Esophagus (tissue), 2 donors: ENCODE measurements at regions not wholly inside any gene's neighbourhood (a gene's known extent, or its start where the extent isn't known, plus 50 kb on each side); places are given as distances from the start of the nearest gene placed in this dataset.

Source experiments
- H3K27ac ChIP-seq, 2 donors: one replicate each; pipeline ENCODE4 v1.5.1; 2013; ENCODE audit warnings: low read depth in 2 of 2, mild to moderate bottlenecking in 2 of 2, inconsistent platforms in 1 of 2, low read length in 1 of 2, moderate library complexity in 1 of 2
- H3K27me3 ChIP-seq, 2 donors: one replicate each; pipeline ENCODE4 v1.6.1; 2013; ENCODE audit warnings: low read length in 2 of 2, control low read depth in 1 of 2, mild to moderate bottlenecking in 1 of 2; ENCODE audit not compliant: insufficient read depth in 2 of 2, control insufficient read depth in 1 of 2
- H3K36me3 ChIP-seq, 2 donors: one replicate each; pipeline ENCODE4 v1.6.1; 2013; ENCODE audit warnings: low read length in 1 of 2; ENCODE audit not compliant: control insufficient read depth in 2 of 2, insufficient read depth in 2 of 2
- H3K4me1 ChIP-seq, 2 donors: one replicate each; pipeline ENCODE4 v1.6.1; 2013; ENCODE audit warnings: low read length in 1 of 2; ENCODE audit not compliant: control insufficient read depth in 2 of 2, insufficient read depth in 2 of 2
- H3K4me3 ChIP-seq, 2 donors: one replicate each; pipeline ENCODE4 v1.5.1; 2013; ENCODE audit warnings: low read length in 2 of 2, mild to moderate bottlenecking in 2 of 2, low read depth in 1 of 2, moderate library complexity in 1 of 2
- H3K9me3 ChIP-seq, 2 donors: one replicate each; pipeline ENCODE4 v1.6.1; 2013; ENCODE audit warnings: mild to moderate bottlenecking in 2 of 2, low read depth in 1 of 2, low read length in 1 of 2, moderate library complexity in 1 of 2; ENCODE audit not compliant: control insufficient read depth in 2 of 2, insufficient read depth in 1 of 2
- WGBS, 2 donors: extraction: QIAGEN DNeasy Blood & Tissue Kit; methylation state at CpG; one replicate each; pipeline ENCODE4 v1.1.7; 2013; 5-methylcytosine and 5-hydroxymethylcytosine counted together
- donor health status: healthy with polysubstance abuse.
- donor health status: Bipolar disorder and iron deficiency.

DNA sequence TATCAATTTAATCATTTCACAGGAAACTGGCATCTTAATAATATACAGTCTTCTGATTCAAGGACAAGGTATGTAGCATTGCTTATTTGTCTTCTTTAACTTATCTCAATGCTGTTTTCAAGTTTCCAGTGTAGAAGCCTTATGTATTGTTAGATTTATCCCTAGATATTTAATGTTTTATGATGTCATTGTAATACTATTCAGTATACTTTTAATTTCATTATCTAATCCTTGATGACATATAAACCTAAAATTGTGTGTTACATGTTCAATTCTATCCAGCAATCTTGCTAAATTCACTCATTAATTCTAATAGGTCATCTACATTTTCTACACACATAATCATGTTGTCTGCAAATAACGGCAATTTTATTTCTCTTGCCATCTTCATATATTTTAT lies 126.3 kb upstream of the SEC61G start:
- peaks cover 0 to 4% of the 10 kb centered on the region in 2 donors for H3K4me1 ChIP-seq
- H3K27ac ChIP-seq = no peak overlapping the region
- no peaks in the 10 kb centered on the region for H3K27me3 ChIP-seq
- WGBS, 2 donors = 97 to 98% methylated on average over 1 of the region's 1 CpG
- no peak overlapping the region for H3K4me3 ChIP-seq
- no peaks in the 10 kb centered on the region for H3K9me3 ChIP-seq
- no peaks in the 10 kb centered on the region for H3K36me3 ChIP-seq

DNA sequence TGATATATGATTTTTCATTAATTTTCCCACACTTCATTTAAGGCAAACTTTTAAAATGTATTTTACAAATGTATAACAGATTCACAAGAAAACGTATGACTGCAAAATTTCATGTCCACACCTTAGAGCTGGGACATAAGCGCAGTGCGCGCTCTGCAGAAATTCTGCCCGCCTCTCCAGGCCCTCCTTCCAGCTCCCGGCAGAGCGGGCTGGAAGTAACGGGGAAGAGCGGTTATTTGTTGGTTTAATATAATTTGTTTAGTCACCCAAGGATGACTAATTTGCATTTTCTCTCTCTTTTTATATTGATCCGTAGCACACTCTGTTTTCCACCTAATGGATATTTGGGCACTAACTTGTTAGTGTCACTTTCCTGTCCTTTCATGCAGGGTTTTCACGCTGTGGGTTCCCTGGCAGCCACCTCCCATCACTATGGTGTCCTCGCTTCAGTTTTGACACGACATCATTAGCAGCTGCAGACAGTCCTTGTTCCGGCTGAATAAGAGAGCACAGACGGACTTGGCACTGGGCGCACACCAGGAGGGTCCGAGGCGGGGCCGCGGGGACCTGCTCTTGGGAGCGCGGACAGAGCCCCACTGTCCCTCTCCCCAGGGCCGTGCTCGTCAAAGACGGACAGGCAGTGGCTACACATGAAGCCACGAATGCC lies 129.2 kb upstream of the SEC61G start:
- 32 to 36% methylated on average over 26 of the region's 26 CpGs for WGBS, 2 donors
- Histone ChIP-seq H3K27ac (no peak overlapping the region), H3K4me1 (peaks cover 0 to 4% of the 10 kb centered on the region in 2 donors), H3K36me3 (no peaks in the 10 kb centered on the region), H3K27me3 (no peaks in the 10 kb centered on the region), H3K9me3 (no peaks in the 10 kb centered on the region), H3K4me3 (peak overlapping the region; percentile 24 to 38)

DNA sequence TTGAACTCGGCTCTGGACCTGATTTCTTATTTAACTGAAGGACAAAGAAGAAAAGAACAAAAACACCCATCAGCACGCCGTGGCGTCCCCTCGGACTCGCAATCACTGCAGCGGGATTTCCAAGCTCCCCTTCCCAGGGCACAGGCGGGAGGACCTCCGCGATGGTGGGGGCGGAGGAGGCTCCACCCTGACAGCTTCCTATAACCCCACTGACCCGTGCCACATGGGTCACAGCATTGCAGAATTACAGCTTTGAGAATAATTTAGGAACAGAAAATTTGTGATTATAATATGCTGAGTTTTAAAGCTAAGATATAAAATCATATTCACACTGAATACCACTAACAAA lies 129.7 kb upstream of the SEC61G start:
- Histone ChIP-seq H3K4me3 (peak overlapping the region; percentile 24 to 38), H3K4me1 (peaks cover 0 to 4% of the 10 kb centered on the region in 2 donors), H3K9me3 (no peaks in the 10 kb centered on the region), H3K27ac (no peak overlapping the region), H3K36me3 (no peaks in the 10 kb centered on the region), H3K27me3 (no peaks in the 10 kb centered on the region)
- WGBS, 2 donors = 12 to 13% methylated on average over 12 of the region's 12 CpGs

DNA sequence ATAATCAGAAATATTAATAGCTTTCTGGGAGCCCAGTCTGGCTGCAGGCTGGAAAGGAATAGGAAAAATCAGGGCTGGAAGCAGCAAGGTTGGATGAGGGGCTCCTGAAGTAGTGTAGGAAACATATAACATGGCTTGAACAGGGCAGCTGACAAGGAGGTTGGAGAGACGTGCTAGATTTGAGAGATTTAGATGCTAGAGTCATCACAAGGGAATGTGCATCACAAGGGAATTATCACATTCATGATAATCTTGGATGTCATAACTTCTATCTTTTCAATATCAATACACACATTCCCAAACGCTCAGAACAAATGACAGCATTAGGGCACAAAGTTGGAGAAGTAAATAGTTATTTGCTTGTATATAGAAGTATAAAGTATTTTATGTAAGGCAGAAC lies 120.9 kb upstream of the EGFR start:
- H3K27ac ChIP-seq = no peak overlapping the region
- no peak overlapping the region for H3K4me3 ChIP-seq
- no peaks in the 10 kb centered on the region for H3K9me3 ChIP-seq
- no peaks in the 10 kb centered on the region for H3K27me3 ChIP-seq
- no peaks in the 10 kb centered on the region for H3K4me1 ChIP-seq
- 49 to 53% methylated on average over 2 of the region's 2 CpGs for WGBS, 2 donors
- H3K36me3 ChIP-seq = no peaks in the 10 kb centered on the region

DNA sequence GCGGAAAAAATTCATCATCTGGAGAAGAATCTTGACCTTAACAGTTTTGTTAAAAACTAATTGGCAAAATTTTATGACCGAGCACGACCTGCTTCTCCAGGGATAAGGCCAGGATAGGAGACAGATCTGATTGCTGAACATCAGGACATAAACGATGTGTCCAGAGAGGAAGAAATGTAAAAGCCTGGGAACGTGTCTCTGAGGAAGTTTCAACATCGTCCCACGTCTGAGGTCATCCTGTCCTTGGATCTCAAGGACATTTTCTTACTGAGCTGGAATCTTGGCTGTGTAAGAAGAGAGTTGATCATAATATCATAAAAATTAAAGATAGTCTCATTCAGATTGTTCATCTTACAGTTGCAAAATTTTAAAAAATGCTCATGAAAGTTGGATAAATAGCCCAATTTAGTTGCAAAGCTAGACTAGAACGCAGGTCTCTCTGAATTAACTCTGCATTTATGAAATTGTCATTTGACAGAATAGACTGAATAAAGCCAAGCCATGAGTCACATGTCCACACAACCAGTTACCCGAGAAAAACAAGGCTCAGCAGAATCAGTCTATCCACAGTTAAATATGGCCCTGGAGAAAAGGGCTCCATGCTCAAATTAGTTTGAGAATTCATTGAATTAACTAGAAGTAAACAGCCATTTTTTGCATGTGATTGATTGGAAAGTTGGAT lies 120.0 kb upstream of the EGFR start:
- no peak overlapping the region for H3K27ac ChIP-seq

DNA sequence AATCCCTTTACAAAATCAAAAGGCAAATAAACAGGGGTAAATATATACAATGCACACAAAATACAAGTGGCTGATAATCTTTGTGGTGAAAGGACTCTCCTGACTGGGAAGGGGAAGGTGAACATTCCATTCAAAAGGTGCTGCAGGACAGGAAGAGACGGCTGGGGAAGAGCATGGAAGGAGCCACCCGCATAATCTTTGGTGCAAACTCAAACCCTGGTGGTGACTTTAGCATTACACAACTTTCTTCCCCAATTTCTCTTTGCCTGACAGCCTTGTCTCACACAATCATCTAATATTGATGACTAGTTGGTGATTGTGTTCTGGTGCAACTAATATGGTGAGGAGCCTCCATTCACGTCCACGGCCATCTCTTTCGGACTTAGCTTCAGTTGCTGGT lies 117.0 kb upstream of the EGFR start:
- Histone ChIP-seq H3K4me1 (peaks cover 0 to 3% of the 10 kb centered on the region in 2 donors), H3K4me3 (no peak overlapping the region), H3K27ac (no peak overlapping the region), H3K27me3 (no peaks in the 10 kb centered on the region), H3K9me3 (no peaks in the 10 kb centered on the region), H3K36me3 (no peaks in the 10 kb centered on the region)
- 92 to 98% methylated on average over 5 of the region's 5 CpGs for WGBS, 2 donors

More for the DNA sequence above, 120.0 kb upstream of the EGFR start:
- Histone ChIP-seq H3K27me3 (no peaks in the 10 kb centered on the region), H3K4me1 (no peaks in the 10 kb centered on the region), H3K9me3 (no peaks in the 10 kb centered on the region), H3K36me3 (no peaks in the 10 kb centered on the region), H3K4me3 (no peak overlapping the region)
- 59 to 67% methylated on average over 9 of the region's 9 CpGs for WGBS, 2 donors

DNA sequence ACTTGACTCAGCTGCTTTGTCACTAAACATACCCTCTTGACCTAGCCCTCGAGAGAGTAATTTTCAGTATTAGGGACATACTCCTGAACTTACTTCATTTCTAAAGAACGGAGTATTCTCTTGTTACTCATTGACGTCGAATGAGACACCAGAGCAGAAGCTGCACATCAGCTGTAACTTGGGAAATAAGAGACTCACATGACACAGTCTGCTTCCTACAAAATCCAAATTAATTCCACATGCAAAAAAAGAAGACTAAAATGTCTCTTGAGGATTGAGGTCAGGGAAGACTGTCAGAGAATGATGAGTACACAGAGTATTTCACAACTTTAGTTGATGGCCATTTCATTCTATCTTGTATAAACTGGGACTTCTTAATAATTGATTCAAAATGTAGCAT lies 114.7 kb upstream of the EGFR start:
- WGBS, 2 donors = 79 to 84% methylated on average over 4 of the region's 4 CpGs
- Histone ChIP-seq H3K27ac (no peak overlapping the region), H3K4me1 (peaks cover 0 to 3% of the 10 kb centered on the region in 2 donors), H3K36me3 (no peaks in the 10 kb centered on the region), H3K27me3 (no peaks in the 10 kb centered on the region), H3K4me3 (no peak overlapping the region), H3K9me3 (no peaks in the 10 kb centered on the region)

DNA sequence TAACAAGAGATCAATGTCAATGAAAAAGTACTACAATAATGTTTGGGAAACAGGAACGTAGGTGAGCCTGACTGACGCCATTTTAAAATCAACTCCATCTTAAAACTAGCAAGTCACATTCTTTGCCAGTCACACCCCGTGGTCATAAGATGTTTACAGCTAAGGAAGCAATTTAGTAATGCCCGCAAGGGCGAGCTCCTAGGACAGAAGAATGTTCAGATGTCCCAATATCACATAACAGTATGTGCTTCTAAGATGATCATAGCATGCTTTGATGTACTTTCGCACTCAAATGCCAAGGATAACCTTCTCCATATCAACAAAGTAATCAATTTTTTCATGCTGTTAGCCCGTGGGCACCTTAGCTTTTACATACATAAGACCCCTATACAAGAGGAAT lies 113.8 kb upstream of the EGFR start:
- 87% methylated on average over 7 of the region's 7 CpGs for WGBS, 2 donors
- no peaks in the 10 kb centered on the region for H3K9me3 ChIP-seq
- no peak overlapping the region for H3K27ac ChIP-seq
- H3K36me3 ChIP-seq = no peaks in the 10 kb centered on the region
- no peak overlapping the region for H3K4me3 ChIP-seq
- H3K4me1 ChIP-seq = peaks cover 0 to 3% of the 10 kb centered on the region in 2 donors
- no peaks in the 10 kb centered on the region for H3K27me3 ChIP-seq

DNA sequence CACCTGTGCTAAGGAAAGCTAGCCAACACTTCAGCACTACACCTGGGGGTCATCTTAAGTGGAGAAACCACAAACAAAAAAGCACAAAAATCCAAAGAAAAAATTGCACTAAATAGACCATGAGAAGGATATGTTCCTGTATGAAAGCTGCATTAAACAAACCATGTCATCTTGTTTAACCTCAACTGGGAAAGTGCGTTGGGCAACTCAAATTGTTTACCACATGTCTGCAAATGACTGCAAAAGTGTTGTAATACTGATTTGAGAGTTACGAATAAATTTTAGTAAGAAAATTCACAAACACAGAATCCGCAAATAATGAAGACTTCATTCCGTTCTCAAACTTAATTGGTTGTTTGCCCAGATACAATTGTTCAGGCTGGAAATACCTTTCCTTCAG lies 111.9 kb upstream of the EGFR start:
- Histone ChIP-seq H3K9me3 (peaks cover 0 to 3% of the 10 kb centered on the region in 2 donors), H3K4me1 (peaks cover 0 to 3% of the 10 kb centered on the region in 2 donors), H3K4me3 (no peak overlapping the region), H3K27me3 (no peaks in the 10 kb centered on the region), H3K36me3 (no peaks in the 10 kb centered on the region), H3K27ac (no peak overlapping the region)
- WGBS, 2 donors = 92 to 95% methylated on average over 4 of the region's 4 CpGs

DNA sequence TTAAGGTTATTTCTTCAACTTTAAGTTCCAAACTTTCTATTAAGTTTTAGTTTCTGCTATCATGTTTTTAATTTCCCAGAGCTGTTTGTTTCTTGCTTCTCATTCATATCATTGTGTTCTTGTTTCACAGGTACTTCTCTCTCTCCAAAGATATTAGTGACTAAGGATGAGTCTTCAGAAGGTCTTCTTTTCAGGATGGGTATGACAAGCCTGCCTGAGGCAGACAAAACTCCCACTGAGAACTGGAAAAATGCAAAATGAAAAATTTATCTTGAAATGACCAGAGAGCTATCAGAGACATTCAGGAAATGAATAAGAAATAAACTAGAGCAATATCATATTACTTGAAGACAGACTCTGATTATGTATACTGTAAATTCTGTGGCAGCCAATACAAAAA lies 110.8 kb upstream of the EGFR start:
- Histone ChIP-seq H3K4me3 (no peak overlapping the region), H3K9me3 (peaks cover 0 to 3% of the 10 kb centered on the region in 2 donors), H3K4me1 (peaks cover 0 to 3% of the 10 kb centered on the region in 2 donors), H3K27me3 (no peaks in the 10 kb centered on the region), H3K27ac (no peak overlapping the region), H3K36me3 (no peaks in the 10 kb centered on the region)
